Thoracic aorta (tissue), 2 donors: ENCODE measurements at regions not wholly inside any gene's neighbourhood (a gene's known extent, or its start where the extent isn't known, plus 50 kb on each side); places are given as distances from the start of the nearest gene placed in this dataset.

Experiments used
- ATAC-seq: fragments of 150-250 bp; one replicate; pipeline ENCODE4 v1.8.0; 2017; ENCODE audit warnings: low read depth; ENCODE audit not compliant: insufficient number of reproducible peaks, low FRiP score
- DNase-seq: peaks from one replicate; pipeline ENCODE4 v3.0.0-alpha.2; 2020; ENCODE audit warnings: low spot score
- H3K27ac ChIP-seq, 2 donors: fragments of 200-600 bp; sonication (generic); 1 replicate in 1 of 2; 2 replicates in 1 of 2; pipeline ENCODE4 v1.5.1; 2016; ENCODE audit warnings: mild to moderate bottlenecking in 2 of 2, moderate library complexity in 2 of 2
- H3K27me3 ChIP-seq: fragments of 200-600 bp; sonication (generic); replicated peaks from 2 replicates; pipeline ENCODE4 v1.6.0; 2016; ENCODE audit warnings: mild to moderate bottlenecking; ENCODE audit not compliant: insufficient read depth
- H3K36me3 ChIP-seq: fragments of 200-600 bp; sonication (generic); one replicate; pipeline ENCODE4 v1.5.1; 2016
- H3K4me1 ChIP-seq, 2 donors: fragments of 200-600 bp; sonication (generic); 1 replicate in 1 of 2; 2 replicates in 1 of 2; pipeline versions ENCODE4 v1.5.1 to v1.6.0; 2016; ENCODE audit warnings: low read depth in 2 of 2, mild to moderate bottlenecking in 1 of 2; ENCODE audit not compliant: control insufficient read depth in 1 of 2
- H3K4me3 ChIP-seq: fragments of 200-600 bp; sonication (generic); 2 replicates; pipeline ENCODE4 v1.5.1; 2016; ENCODE audit warnings: mild to moderate bottlenecking
- H3K9me3 ChIP-seq: fragments of 200-600 bp; sonication (generic); 2 replicates; pipeline ENCODE4 v1.5.1; 2016
- CTCF ChIP-seq: fragments of 200-600 bp; sonication (generic); IDR thresholded peaks from one replicate; pipeline ENCODE4 v1.5.1; 2019; ENCODE audit warnings: antibody characterized with exemption

- Histone ChIP-seq H3K4me3 (no peak overlapping the region), H3K27ac (no peak overlapping the region), H3K9me3 (no peaks in the 10 kb centered on the region), H3K36me3 (no peaks in the 10 kb centered on the region), H3K4me1 (no peaks in the 10 kb centered on the region), H3K27me3 (no peaks in the 10 kb centered on the region)
- no peak for DNase-seq
- TF ChIP-seq CTCF, result no peak
- no peak for ATAC-seq
Measured at GRCh38 chr3:189084620-189085019, 87.2 kb upstream of the TPRG1 start.

DNA sequence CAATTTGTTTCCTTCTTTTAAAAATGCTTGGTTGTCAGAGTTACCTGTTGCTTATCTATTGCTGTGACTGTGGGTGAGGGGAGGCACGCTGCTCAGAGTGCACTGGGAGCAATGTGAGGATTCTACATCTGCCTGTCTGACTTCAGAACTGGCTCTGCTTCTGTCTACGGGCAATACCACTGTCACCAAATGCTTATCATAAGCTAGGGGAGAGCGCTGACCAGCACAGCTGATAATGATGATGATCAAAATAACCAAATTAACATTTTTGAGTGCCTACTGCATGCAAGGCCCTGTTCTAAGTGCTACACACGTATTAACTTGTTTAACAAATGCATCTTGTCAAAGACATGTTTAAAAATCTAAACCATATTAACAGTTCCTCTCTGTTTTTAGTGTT lies 79.2 kb upstream of the TPRG1 start:
- H3K27me3 ChIP-seq, result no peaks in the 10 kb centered on the region
- H3K4me1 ChIP-seq, result no peaks in the 10 kb centered on the region
- no peaks in the 10 kb centered on the region for H3K9me3 ChIP-seq
- TF ChIP-seq CTCF, result no peak
- H3K4me3 ChIP-seq, result no peak overlapping the region
- ATAC-seq (no peak), DNase-seq (no peak)
- no peak overlapping the region for H3K27ac ChIP-seq
- H3K36me3 ChIP-seq, result no peaks in the 10 kb centered on the region

- TF ChIP-seq CTCF, result no peak
- DNase-seq, result no peak
- no peak overlapping the region for H3K4me3 ChIP-seq
- ATAC-seq, result no peak
- no peaks in the 10 kb centered on the region for H3K27me3 ChIP-seq
- H3K36me3 ChIP-seq, result no peaks in the 10 kb centered on the region
- peaks cover 4 to 11% of the 10 kb centered on the region in 2 donors for H3K4me1 ChIP-seq
- no peaks in the 10 kb centered on the region for H3K9me3 ChIP-seq
- H3K27ac ChIP-seq, result no peak overlapping the region
Measured at GRCh38 chr3:189094539-189094938, 77.2 kb upstream of the TPRG1 start.

DNA sequence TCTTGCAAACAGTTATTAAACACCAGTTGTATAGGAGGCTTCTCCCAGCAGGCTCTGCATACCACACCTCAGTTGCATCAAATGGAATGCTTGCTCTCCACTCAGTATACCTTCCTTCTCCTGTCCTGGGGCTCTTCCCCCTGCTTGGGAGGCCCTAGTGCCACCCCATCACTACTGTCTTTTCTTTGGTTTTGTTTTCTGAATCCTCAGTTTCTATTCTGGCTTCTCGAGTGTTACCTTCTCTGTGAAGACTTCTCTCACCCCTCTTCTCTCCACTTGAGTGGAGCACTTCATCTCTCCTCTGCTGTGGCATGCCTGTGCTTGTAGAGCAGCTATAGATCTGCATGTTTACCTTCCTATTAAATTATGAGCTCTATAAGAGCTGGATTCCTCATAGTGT lies 75.7 kb upstream of the TPRG1 start:
- H3K27me3 ChIP-seq, result no peaks in the 10 kb centered on the region
- no peaks in the 10 kb centered on the region for H3K36me3 ChIP-seq
- H3K27ac ChIP-seq, result no peak overlapping the region
- DNase-seq, result no peak
- H3K9me3 ChIP-seq, result no peaks in the 10 kb centered on the region
- H3K4me3 ChIP-seq, result no peak overlapping the region
- peaks cover 4 to 15% of the 10 kb centered on the region in 2 donors for H3K4me1 ChIP-seq
- TF ChIP-seq CTCF, result no peak
- ATAC-seq, result no peak

DNA sequence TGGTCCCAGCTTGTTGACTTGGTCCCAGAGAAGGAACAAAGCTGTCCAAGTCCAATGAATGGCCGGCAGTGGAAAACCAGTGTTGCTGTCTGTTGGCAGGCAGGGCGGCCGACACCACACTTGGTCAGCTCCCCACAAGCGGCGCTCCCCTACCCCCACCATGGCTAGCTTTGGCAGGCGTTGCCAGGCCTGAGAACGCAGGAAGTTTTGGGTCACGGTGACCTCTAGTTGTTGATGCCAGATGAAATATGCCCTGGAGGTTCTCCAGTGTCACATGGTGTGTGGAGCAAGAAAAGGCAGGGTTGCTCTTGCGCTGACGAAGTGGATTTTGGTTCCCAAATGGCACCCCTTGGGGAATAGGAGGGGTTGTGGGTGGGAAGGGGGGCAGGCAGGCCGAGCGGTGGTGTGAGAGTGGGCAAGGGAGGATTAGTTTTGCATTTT lies 72.7 kb upstream of the TPRG1 start:
- TF ChIP-seq CTCF, result no peak
- no peaks in the 10 kb centered on the region for H3K9me3 ChIP-seq
- H3K4me1 ChIP-seq, result peaks cover 4 to 15% of the 10 kb centered on the region in 2 donors
- H3K36me3 ChIP-seq, result no peaks in the 10 kb centered on the region
- DNase-seq (peak; percentile 12), ATAC-seq (peak; percentile 39)
- H3K27ac ChIP-seq, result peak overlapping the region; percentile 68 to 75
- no peak overlapping the region for H3K4me3 ChIP-seq
- no peaks in the 10 kb centered on the region for H3K27me3 ChIP-seq
